T-helper 17 cell (primary cell): ENCODE measurements at regions not wholly inside any gene's neighbourhood (a gene's known extent, or its start where the extent isn't known, plus 50 kb on each side); places are given as distances from the start of the nearest gene placed in this dataset.

Experiments
- ATAC-seq: fragments of 150-1000 bp; cut with Tn5 transposase; 2 replicates; pipeline ENCODE4 v1.10.0; 2021; ENCODE audit warnings: mild to moderate bottlenecking, moderate library complexity
- DNase-seq, 3 donors: peaks; one replicate each; pipeline versions ENCODE4 v3.0.0 to v3.0.0-alpha.2; 2020 to 2021
- H3K9me3 ChIP-seq: one replicate; pipeline ENCODE4 v1.7.0; 2013; ENCODE audit warnings: low read length, mild to moderate bottlenecking; ENCODE audit not compliant: control insufficient read depth, poor library complexity, severe bottlenecking
- H3K27ac Mint-ChIP-seq: one replicate; pipeline ENCODE4 v1.8.0; 2022; ENCODE audit warnings: mild to moderate bottlenecking, moderate library complexity, mixed read lengths
- H3K27me3 Mint-ChIP-seq: one replicate; pipeline ENCODE4 v1.8.0; 2022; ENCODE audit warnings: mixed read lengths
- H3K36me3 Mint-ChIP-seq: one replicate; pipeline ENCODE4 v1.8.0; 2022; ENCODE audit warnings: low read depth, mixed read lengths
- H3K4me1 Mint-ChIP-seq: one replicate; pipeline ENCODE4 v1.8.0; 2022; ENCODE audit warnings: mild to moderate bottlenecking, mixed read lengths
- H3K4me3 Mint-ChIP-seq: one replicate; pipeline ENCODE4 v1.8.0; 2022; ENCODE audit warnings: mild to moderate bottlenecking, moderate library complexity, mixed read lengths

DNA sequence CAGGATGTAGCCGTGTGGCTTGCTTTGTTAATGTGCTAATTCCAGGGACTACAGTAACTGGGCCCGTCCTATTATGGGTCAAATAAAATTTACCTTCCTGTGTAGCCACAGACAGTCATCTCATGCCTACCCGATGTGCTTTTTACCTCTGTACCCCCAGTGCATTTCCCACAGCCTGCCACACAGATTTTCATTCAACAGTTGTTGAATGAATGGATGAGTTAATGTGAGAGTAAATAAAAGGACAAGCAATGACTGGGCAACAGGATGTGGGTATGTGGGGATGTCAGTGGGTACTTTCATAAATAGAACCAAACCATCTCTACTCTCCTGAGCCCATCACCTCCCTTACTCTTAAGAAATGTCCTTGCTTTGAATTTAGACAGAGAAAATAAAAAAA, 441.2 kb upstream of the ZNF462 start:
- Mint-ChIP-seq H3K4me1 (no peaks in the 10 kb centered on the region), H3K27ac (no peak overlapping the region), H3K27me3 (no peaks in the 10 kb centered on the region), H3K36me3 (no peaks in the 10 kb centered on the region), H3K4me3 (no peak overlapping the region)
- H3K9me3 ChIP-seq, result no peaks in the 10 kb centered on the region
- no peak for ATAC-seq
- DNase-seq, result no peak

DNA sequence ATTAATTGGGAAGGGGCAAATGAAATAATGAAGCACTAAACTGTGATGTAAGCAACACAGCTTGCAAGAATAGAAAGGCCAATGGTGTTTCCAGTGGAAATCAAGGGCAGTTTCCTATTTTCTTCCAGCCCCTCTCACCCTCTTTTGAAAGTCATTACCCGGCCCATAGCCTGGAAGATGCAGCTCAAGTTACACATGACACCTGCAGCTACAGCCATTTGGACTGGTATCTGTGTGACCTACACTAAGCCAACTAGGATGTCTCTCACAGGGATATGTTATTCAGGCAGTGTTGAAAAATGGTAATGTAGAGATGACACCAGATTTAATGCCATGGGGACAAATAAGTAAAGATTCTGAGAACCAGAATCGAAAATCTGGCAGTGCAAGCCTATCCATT, 439.4 kb upstream of the ZNF462 start:
- DNase-seq (no peak), ATAC-seq (no peak)
- Mint-ChIP-seq H3K4me1 (no peaks in the 10 kb centered on the region), H3K27ac (no peak overlapping the region), H3K27me3 (no peaks in the 10 kb centered on the region), H3K4me3 (no peak overlapping the region), H3K36me3 (no peaks in the 10 kb centered on the region)
- no peaks in the 10 kb centered on the region for H3K9me3 ChIP-seq

DNA sequence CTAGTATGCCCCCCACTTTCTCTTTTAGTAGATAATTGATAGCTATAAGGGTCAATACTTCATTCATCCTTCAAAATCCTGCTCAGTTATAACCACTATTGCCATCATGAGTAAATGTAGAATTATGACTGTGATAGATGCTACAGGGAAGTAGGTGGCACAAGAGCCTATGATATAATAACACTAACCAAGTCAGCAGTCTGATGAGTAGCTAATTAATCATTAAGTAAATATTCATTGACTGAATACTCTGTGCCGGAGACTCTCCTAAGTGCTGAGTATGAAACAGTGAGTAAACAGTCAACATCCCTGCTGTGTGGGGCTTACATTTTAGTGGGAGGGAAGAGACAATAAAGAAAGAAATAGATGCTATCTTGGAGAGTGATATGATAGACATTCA, 430.3 kb upstream of the ZNF462 start:
- DNase-seq, result no peak
- H3K4me1 Mint-ChIP-seq, result no peaks in the 10 kb centered on the region
- no peak for ATAC-seq
- H3K4me3 Mint-ChIP-seq, result no peak overlapping the region
- peaks cover 3% of the 10 kb centered on the region for H3K9me3 ChIP-seq
- no peak overlapping the region for H3K27ac Mint-ChIP-seq
- no peaks in the 10 kb centered on the region for H3K27me3 Mint-ChIP-seq
- H3K36me3 Mint-ChIP-seq, result no peaks in the 10 kb centered on the region

DNA sequence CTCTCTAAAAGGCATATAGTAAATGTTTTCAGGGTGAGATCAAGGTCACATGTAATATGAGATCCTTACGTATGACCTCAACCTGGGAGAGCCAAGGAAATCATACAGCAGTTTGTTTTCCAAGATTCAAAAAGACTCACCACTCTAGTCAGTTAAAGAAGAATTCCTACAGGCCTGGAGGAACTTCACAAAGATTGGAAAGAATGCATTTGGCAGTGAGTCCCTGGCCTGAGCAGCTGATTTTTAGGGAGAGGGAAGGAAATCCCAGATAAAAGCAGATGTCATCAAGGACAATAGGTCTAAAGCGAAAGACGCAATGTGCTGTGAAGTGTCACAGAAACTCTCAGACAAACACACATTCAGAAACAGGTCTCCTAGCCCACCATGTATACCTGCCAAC, 424.0 kb upstream of the ZNF462 start:
- Mint-ChIP-seq H3K27me3 (no peaks in the 10 kb centered on the region), H3K4me1 (no peaks in the 10 kb centered on the region), H3K27ac (no peak overlapping the region), H3K4me3 (no peak overlapping the region), H3K36me3 (no peaks in the 10 kb centered on the region)
- DNase-seq (no peak), ATAC-seq (no peak)
- no peaks in the 10 kb centered on the region for H3K9me3 ChIP-seq

DNA sequence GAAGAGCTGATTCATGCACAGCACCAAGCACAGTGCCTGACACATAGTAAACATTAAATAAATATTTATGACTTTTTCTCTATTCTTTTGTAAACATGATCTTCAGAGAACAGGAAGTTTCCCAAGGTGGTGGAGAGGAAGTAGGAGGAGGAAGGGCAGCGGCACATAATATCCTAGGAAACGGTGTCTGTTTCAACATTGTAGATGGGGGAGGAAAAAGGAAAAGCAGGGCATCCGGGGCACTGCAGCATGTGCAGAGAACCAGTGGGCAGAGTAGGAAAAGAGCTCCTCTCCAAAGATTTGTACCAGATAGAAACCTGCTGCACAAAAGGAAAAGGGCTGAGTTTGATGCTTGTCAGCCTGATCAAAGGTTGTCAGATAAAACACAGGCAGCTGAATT, 421.7 kb upstream of the ZNF462 start:
- Mint-ChIP-seq H3K27me3 (no peaks in the 10 kb centered on the region), H3K4me1 (no peaks in the 10 kb centered on the region), H3K27ac (no peak overlapping the region), H3K36me3 (no peaks in the 10 kb centered on the region), H3K4me3 (no peak overlapping the region)
- DNase-seq, result no peak
- no peaks in the 10 kb centered on the region for H3K9me3 ChIP-seq
- ATAC-seq, result no peak

DNA sequence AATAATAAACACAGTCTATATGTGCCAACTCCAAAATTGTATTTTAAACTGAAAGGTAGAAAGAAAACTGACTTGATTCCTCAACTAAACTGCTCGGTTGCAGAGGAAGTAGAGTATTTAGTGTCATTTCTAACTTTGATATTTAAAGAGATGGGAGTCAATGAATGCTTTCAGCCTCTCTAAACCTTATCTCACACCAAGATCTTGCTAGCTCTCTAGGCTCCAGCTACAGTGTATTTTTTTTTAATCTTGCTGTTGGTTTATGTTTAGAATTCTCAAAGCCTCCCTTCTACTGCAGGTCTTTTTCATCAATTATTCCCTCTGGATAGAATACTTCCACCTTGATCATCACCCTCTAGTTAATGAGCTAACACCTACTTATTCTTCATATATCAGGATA, 419.4 kb upstream of the ZNF462 start:
- H3K36me3 Mint-ChIP-seq, result no peaks in the 10 kb centered on the region
- no peaks in the 10 kb centered on the region for H3K9me3 ChIP-seq
- H3K4me1 Mint-ChIP-seq, result no peaks in the 10 kb centered on the region
- H3K27ac Mint-ChIP-seq, result no peak overlapping the region
- no peak for DNase-seq
- H3K4me3 Mint-ChIP-seq, result no peak overlapping the region
- ATAC-seq, result no peak
- H3K27me3 Mint-ChIP-seq, result no peaks in the 10 kb centered on the region

DNA sequence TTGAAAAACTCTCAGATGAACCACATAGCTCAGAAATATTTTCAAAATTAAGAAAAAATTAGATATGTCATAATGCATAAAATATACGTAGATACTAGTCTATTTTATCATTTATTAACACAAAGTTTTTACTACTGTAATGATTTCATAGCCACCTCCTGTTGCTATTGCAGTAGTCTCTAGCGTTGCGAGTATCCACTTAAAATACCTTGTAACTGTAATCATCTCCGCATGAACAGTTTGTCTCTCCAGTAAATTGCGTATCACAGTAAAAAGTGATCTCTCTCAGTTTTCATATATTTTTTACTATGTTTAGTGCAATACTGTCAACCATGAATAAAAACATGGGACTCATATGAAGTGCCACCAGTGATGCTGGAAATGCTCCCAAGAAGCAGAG, 417.9 kb upstream of the ZNF462 start:
- Mint-ChIP-seq H3K36me3 (no peaks in the 10 kb centered on the region), H3K4me3 (no peak overlapping the region)

DNA sequence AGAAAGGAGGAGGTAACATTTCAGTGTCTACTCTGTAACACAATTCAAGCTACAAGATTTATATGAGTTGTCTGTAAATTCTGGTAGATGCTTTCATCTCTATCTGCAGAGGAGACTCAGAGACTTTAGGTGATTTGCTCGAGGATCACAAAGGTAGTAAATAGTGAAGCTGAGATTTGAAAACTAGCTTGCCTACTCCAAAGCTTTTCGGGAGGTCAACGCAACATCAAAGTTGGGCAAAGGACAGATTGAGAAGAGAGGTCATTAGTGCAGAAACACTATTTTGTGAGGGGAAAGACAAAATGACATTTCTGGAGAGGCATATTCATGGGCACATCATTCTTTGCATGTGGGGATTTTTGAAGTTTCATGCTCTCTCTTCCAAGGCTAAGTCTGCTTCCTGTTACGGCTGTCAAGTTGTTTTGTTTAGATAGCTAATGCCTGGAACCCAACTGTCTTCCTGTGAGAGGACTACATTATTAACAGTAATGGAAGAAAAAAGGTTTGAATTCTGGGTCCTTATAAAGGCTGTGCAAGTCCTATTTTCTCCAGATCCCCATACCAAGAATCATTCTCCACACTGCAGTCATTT, 413.5 kb upstream of the ZNF462 start:
- Mint-ChIP-seq H3K27ac (no peak overlapping the region), H3K4me3 (no peak overlapping the region), H3K36me3 (no peaks in the 10 kb centered on the region), H3K27me3 (no peaks in the 10 kb centered on the region), H3K4me1 (no peaks in the 10 kb centered on the region)
- DNase-seq (no peak), ATAC-seq (no peak)
- H3K9me3 ChIP-seq, result no peaks in the 10 kb centered on the region

More for the DNA sequence above, 417.9 kb upstream of the ZNF462 start:
- H3K9me3 ChIP-seq, result no peaks in the 10 kb centered on the region
- Mint-ChIP-seq H3K4me1 (no peaks in the 10 kb centered on the region), H3K27me3 (no peaks in the 10 kb centered on the region), H3K27ac (no peak overlapping the region)
- DNase-seq, result no peak
- no peak for ATAC-seq

DNA sequence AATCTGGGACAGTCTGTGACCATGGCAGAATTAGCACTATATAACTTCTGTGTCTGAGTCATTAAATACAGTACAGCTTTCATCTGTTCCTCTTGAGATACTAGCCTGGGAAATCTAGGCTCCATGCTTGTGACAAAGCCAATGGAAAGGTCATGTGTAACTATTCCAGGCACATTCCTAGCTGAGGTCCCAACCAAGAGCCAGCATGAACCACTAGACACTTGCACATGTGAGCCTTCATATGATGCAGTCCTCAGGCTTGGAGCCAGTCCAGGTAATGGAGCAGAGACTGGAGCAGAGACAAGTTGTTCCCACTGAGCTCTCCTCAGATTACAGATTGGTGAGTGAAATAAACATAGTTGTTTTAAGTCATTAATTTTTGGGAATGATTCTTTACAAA, 412.4 kb upstream of the ZNF462 start:
- Mint-ChIP-seq H3K27ac (no peak overlapping the region), H3K4me1 (no peaks in the 10 kb centered on the region), H3K4me3 (no peak overlapping the region), H3K36me3 (no peaks in the 10 kb centered on the region), H3K27me3 (no peaks in the 10 kb centered on the region)
- no peak for ATAC-seq
- H3K9me3 ChIP-seq, result no peaks in the 10 kb centered on the region
- DNase-seq, result no peak

DNA sequence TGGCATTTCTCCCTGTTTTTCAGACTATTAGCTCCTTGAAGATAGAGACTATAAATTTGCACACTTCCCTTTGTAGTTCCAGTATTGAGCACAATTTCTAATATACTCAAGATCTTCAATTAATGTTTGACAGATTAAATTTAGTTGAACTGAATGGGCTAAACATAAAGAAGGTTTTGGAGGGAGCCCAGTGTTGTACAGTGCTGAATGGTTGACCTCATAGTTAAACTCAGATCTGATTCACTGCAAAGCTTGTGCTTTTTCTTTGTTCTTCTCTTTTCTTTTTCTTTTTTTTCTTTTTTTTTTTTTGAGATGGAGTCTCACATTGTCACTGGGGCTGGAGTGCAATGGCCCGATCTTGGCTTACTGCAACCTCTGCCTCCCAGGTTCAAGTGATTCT, 411.7 kb upstream of the ZNF462 start:
- no peaks in the 10 kb centered on the region for H3K4me1 Mint-ChIP-seq
- H3K4me3 Mint-ChIP-seq, result no peak overlapping the region
- ATAC-seq (no peak), DNase-seq (no peak)
- H3K27me3 Mint-ChIP-seq, result no peaks in the 10 kb centered on the region
- no peaks in the 10 kb centered on the region for H3K36me3 Mint-ChIP-seq
- no peak overlapping the region for H3K27ac Mint-ChIP-seq
- no peaks in the 10 kb centered on the region for H3K9me3 ChIP-seq

DNA sequence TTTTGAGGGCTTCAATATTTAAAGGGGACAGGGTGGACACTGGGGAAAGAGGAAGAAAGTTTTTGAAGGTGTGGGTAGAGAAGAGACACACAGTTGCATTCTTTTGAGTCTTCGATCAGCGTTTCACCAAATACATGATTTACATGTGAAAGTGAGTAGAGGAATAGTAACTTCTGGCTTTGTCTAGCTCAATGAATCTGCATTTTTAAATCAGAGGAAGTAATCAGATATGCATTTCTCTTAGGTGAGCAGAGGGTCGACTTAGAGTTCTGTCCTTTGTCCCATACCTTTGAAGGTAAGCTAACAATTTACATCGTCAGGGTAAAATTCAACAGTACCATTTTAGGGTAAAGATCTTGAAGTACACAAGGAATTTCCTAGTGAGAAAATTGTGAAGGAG, 406.4 kb upstream of the ZNF462 start:
- H3K4me1 Mint-ChIP-seq, result no peaks in the 10 kb centered on the region
- H3K9me3 ChIP-seq, result no peaks in the 10 kb centered on the region
- no peak for ATAC-seq
- DNase-seq, result no peak
- no peaks in the 10 kb centered on the region for H3K27me3 Mint-ChIP-seq
- H3K27ac Mint-ChIP-seq, result no peak overlapping the region
- H3K36me3 Mint-ChIP-seq, result no peaks in the 10 kb centered on the region
- no peak overlapping the region for H3K4me3 Mint-ChIP-seq

DNA sequence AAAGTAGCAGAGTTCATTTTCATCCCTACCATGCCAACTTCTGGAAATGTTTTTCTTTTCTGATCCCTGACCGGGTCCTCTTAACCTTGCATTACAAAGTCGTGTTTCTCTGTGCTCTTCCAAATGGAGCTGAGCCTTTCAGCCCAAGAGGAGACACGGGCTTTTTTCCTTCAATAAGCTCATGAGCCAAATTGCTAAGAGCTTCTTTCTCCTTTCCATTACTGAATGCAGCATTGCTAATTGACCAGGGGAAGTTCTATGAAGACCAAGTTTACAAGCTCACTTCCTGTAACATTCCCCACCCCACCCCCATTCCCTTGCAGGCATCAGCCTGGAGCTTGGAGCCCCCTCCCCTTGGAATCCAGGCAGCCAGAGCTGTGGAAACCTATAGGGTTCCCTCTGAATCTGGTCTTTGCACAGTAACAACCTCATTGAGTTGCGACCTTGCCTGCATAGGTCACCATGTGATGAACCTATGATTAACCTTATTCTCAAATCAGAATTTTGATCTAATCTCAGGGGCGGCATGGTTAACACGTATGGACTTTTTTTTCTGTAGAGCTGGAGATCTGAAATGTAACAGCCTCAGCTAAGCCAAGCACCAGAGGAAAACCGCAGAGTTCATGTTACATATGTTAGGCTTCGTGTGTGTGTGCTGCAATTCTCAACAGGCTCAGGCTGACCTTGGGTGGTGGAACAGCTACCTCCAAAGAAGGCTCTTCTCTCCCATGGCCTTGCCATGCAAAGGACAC, 395.7 kb upstream of the ZNF462 start:
- Mint-ChIP-seq H3K27me3 (no peaks in the 10 kb centered on the region), H3K27ac (no peak overlapping the region), H3K4me1 (no peaks in the 10 kb centered on the region), H3K4me3 (no peak overlapping the region), H3K36me3 (no peaks in the 10 kb centered on the region)
- no peak for DNase-seq
- ATAC-seq, result no peak
- H3K9me3 ChIP-seq, result no peaks in the 10 kb centered on the region

DNA sequence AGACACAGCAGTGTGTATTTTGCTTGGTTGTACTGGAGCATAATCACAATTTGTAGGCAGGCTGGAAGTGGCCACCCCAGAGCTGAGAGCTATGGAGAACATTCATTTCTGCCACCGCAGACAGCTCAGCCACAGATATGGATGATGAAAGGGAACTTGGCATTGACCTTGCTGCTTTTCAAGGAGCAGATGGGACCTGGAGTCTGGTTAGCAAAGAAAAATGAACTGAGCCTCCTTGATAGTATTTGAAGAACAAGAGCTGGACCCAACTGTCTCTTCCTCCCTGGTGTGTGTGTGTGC, 395.2 kb upstream of the ZNF462 start:
- Mint-ChIP-seq H3K36me3 (no peaks in the 10 kb centered on the region), H3K4me3 (no peak overlapping the region), H3K27me3 (no peaks in the 10 kb centered on the region), H3K27ac (no peak overlapping the region), H3K4me1 (no peaks in the 10 kb centered on the region)
- ATAC-seq (no peak), DNase-seq (no peak)
- no peaks in the 10 kb centered on the region for H3K9me3 ChIP-seq

DNA sequence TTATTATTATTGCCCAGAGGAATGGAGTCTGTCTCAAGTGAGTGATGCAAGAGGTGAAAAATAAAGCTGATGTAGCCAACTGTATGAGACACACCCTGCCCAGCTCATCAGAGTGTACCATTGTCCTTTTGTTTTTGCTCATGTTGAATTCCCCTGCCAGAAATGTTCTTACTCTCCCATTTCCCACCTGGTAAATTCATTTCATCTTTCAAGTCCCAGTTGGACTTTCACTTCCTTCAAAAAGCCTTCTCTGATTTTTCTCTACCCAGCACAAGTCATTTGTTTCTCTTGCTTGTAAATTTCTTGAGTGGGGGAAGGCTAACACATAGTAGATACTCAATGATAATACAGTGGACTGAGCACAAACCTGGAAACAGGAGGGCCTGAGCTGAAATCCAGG, 394.5 kb upstream of the ZNF462 start:
- Mint-ChIP-seq H3K4me1 (no peaks in the 10 kb centered on the region), H3K4me3 (no peak overlapping the region), H3K27me3 (no peaks in the 10 kb centered on the region), H3K36me3 (no peaks in the 10 kb centered on the region), H3K27ac (no peak overlapping the region)
- ATAC-seq (no peak), DNase-seq (no peak)
- no peaks in the 10 kb centered on the region for H3K9me3 ChIP-seq
